GM21619 (cell line): ENCODE measurements at regions not wholly inside any gene's neighbourhood (a gene's known extent, or its start where the extent isn't known, plus 50 kb on each side); places are given as distances from the start of the nearest gene placed in this dataset.
"Not testable (repeated sequence)": the region's sequence is repeated elsewhere in the genome, so short reads cannot be mapped to it uniquely, and the experiment has no call there.

ENCODE experiments used
- ATAC-seq: cut with Tn5 transposase; IDR thresholded peaks from one replicate; pipeline ENCODE4 v1.9.1; 2021; ENCODE audit not compliant: unreplicated experiment

- ATAC-seq, result no peak
Observed at GRCh38 chr17:79560527-79560926, 50.3 kb downstream of the RBFOX3 start.

- ATAC-seq, result no peak
Observed at GRCh38 chr17:79559111-79559887, 51.6 kb downstream of the RBFOX3 start.

GRCh38 chr17:79558091-79558900, 52.6 kb downstream of the RBFOX3 start:
- no peak for ATAC-seq

- no peak for ATAC-seq
Observed at GRCh38 chr17:79557276-79558090, 53.4 kb downstream of the RBFOX3 start.

- no peak for ATAC-seq
Observed at GRCh38 chr17:79556271-79556670, 54.6 kb downstream of the RBFOX3 start.

- no peak for ATAC-seq
Observed at GRCh38 chr17:79555543-79555942, 55.3 kb downstream of the RBFOX3 start.

- not testable (repeated sequence) for ATAC-seq
Observed at GRCh38 chr17:79554346-79554745, 56.5 kb downstream of the RBFOX3 start.

GRCh38 chr17:79552824-79553223, 58.0 kb downstream of the RBFOX3 start:
- ATAC-seq, result no peak

GRCh38 chr17:79552405-79552804, 58.4 kb downstream of the RBFOX3 start:
- ATAC-seq, result no peak

GRCh38 chr17:79549141-79549915, 61.5 kb downstream of the RBFOX3 start:
- ATAC-seq, result no peak

- ATAC-seq, result no peak
Observed at GRCh38 chr17:79548116-79548515, 62.7 kb downstream of the RBFOX3 start.

- no peak for ATAC-seq
Observed at GRCh38 chr17:79547586-79547985, 63.3 kb downstream of the RBFOX3 start.

GRCh38 chr17:79547171-79547570, 63.7 kb downstream of the RBFOX3 start:
- not testable (repeated sequence) for ATAC-seq

- ATAC-seq, result no peak
Observed at GRCh38 chr17:79546386-79546785, 64.5 kb downstream of the RBFOX3 start.

- ATAC-seq, result no peak
Observed at GRCh38 chr17:79545251-79546005, 65.4 kb downstream of the RBFOX3 start.

GRCh38 chr17:79544142-79544914, 66.5 kb downstream of the RBFOX3 start:
- ATAC-seq, result no peak

- no peak for ATAC-seq
Observed at GRCh38 chr17:79543531-79543930, 67.3 kb downstream of the RBFOX3 start.

- no peak for ATAC-seq
Observed at GRCh38 chr17:79542718-79543117, 68.1 kb downstream of the RBFOX3 start.
